ENCODE measurements at regions not wholly inside any gene's neighbourhood (a gene's known extent, or its start where the extent isn't known, plus 50 kb on each side); places are given as distances from the start of the nearest gene placed in this dataset.

- no peak for TF ChIP-seq POLR2A (IDR thresholded peaks at IDR 0.05)
- TF ChIP-seq, protein P1, sequence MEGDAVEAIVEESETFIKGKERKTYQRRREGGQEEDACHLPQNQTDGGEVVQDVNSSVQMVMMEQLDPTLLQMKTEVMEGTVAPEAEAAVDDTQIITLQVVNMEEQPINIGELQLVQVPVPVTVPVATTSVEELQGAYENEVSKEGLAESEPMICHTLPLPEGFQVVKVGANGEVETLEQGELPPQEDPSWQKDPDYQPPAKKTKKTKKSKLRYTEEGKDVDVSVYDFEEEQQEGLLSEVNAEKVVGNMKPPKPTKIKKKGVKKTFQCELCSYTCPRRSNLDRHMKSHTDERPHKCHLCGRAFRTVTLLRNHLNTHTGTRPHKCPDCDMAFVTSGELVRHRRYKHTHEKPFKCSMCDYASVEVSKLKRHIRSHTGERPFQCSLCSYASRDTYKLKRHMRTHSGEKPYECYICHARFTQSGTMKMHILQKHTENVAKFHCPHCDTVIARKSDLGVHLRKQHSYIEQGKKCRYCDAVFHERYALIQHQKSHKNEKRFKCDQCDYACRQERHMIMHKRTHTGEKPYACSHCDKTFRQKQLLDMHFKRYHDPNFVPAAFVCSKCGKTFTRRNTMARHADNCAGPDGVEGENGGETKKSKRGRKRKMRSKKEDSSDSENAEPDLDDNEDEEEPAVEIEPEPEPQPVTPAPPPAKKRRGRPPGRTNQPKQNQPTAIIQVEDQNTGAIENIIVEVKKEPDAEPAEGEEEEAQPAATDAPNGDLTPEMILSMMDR (IDR thresholded peaks at IDR 0.05) = no peak
These were observed 65.8 kb downstream of the PITPNM2 start for GRCh38 chr12:123085066-123085465.
